GM23338 (cell line): ENCODE measurements at regions not wholly inside any gene's neighbourhood (a gene's known extent, or its start where the extent isn't known, plus 50 kb on each side); places are given as distances from the start of the nearest gene placed in this dataset.

ENCODE experiments used
- ATAC-seq: fragments of 200-7000 bp; cut with Tn5 transposase; 3 replicates; pipeline ENCODE4 v1.9.1; 2020
- DNase-seq: peaks from one replicate; pipeline ENCODE4 v3.0.0-alpha.2; 2015; ENCODE audit warnings: low spot score
- H2AFZ ChIP-seq: fragments of 200-600 bp; sonication (generic); 2 replicates; pipeline ENCODE4 v1.8.0; 2016; ENCODE audit warnings: antibody characterized with exemption, mild to moderate bottlenecking, moderate library complexity
- H3F3A ChIP-seq: fragments of 200-600 bp; sonication (generic); replicated peaks from 2 replicates; pipeline ENCODE4 v1.8.0; 2017; ENCODE audit warnings: antibody characterized with exemption, mixed run types, low read depth
- H3K27ac ChIP-seq: fragments of 200-600 bp; sonication (generic); 2 replicates; pipeline ENCODE4 v1.6.1; 2016; ENCODE audit warnings: low read depth
- H3K27me3 ChIP-seq: fragments of 200-600 bp; sonication (generic); 2 replicates; pipeline ENCODE4 v1.8.0; 2016; ENCODE audit warnings: mild to moderate bottlenecking, mixed run types, moderate library complexity; ENCODE audit not compliant: insufficient read depth
- H3K36me3 ChIP-seq: fragments of 200-600 bp; sonication (generic); 2 replicates; pipeline ENCODE4 v1.8.0; 2016; ENCODE audit warnings: mild to moderate bottlenecking; ENCODE audit not compliant: insufficient read depth
- H3K4me1 ChIP-seq: fragments of 200-600 bp; sonication (generic); 2 replicates; pipeline ENCODE4 v1.8.0; 2016; ENCODE audit warnings: mild to moderate bottlenecking, moderate library complexity; ENCODE audit not compliant: insufficient read depth
- H3K4me2 ChIP-seq: fragments of 200-600 bp; sonication (generic); 2 replicates; pipeline ENCODE4 v1.7.1; 2017; ENCODE audit warnings: mixed run types
- H3K4me3 ChIP-seq: fragments of 200-600 bp; sonication (generic); 2 replicates; pipeline ENCODE4 v1.6.1; 2016; ENCODE audit warnings: mixed run types
- H3K79me2 ChIP-seq: fragments of 200-600 bp; sonication (generic); replicated peaks from 2 replicates; pipeline ENCODE4 v1.8.0; 2017; ENCODE audit warnings: mild to moderate bottlenecking; ENCODE audit not compliant: insufficient read depth
- H3K9me2 ChIP-seq: fragments of 200-600 bp; sonication (generic); 2 replicates; pipeline ENCODE4 v1.8.0; 2017; ENCODE audit not compliant: insufficient read depth
- H4K20me1 ChIP-seq: fragments of 200-600 bp; sonication (generic); replicated peaks from 2 replicates; pipeline ENCODE4 v1.8.0; 2017; ENCODE audit warnings: mild to moderate bottlenecking; ENCODE audit not compliant: insufficient read depth
- H3K27ac Mint-ChIP-seq: 2 replicates; pipeline ENCODE4 v1.8.0; 2020; ENCODE audit warnings: inconsistent platforms, mild to moderate bottlenecking, moderate library complexity, mixed read lengths
- H3K27me3 Mint-ChIP-seq: 3 replicates; pipeline ENCODE4 v1.8.0; 2022; ENCODE audit warnings: low read depth, mild to moderate bottlenecking, moderate library complexity, mixed read lengths, inconsistent platforms; ENCODE audit not compliant: insufficient read depth, poor library complexity
- H3K36me3 Mint-ChIP-seq: 3 replicates; pipeline ENCODE4 v1.8.0; 2021; ENCODE audit warnings: low read depth, mild to moderate bottlenecking, inconsistent platforms, moderate library complexity, mixed read lengths
- H3K4me1 Mint-ChIP-seq: 3 replicates; pipeline ENCODE4 v1.8.0; 2020; ENCODE audit warnings: mild to moderate bottlenecking, inconsistent platforms, mixed read lengths
- H3K4me3 Mint-ChIP-seq: 3 replicates; pipeline ENCODE4 v1.8.0; 2021; ENCODE audit warnings: moderate library complexity, mild to moderate bottlenecking, inconsistent platforms, mixed read lengths
- H3K9me3 Mint-ChIP-seq: 3 replicates; pipeline ENCODE4 v1.8.0; 2020; ENCODE audit warnings: moderate library complexity, mild to moderate bottlenecking, inconsistent platforms, mixed read lengths
- CREB1 ChIP-seq: fragments of 250-450 bp; sonication (Bioruptor Pico); IDR thresholded peaks from 2 replicates; pipeline ENCODE4 v1.5.0; 2020; ENCODE audit warnings: low read depth, mild to moderate bottlenecking, moderate library complexity
- ETS1 ChIP-seq: IDR thresholded peaks from 2 replicates; pipeline ENCODE4 v1.6.1; 2016; ENCODE audit warnings: antibody characterized with exemption
- EZH2 ChIP-seq: fragments of 200-600 bp; sonication (generic); IDR thresholded peaks from one replicate; pipeline ENCODE4 v1.8.0; 2017; ENCODE audit warnings: antibody characterized with exemption, mild to moderate bottlenecking, low read depth; ENCODE audit not compliant: unreplicated experiment
- EZH2phosphoT487 ChIP-seq: fragments of 200-600 bp; sonication (generic); IDR thresholded peaks from one replicate; pipeline ENCODE4 v1.8.1; 2018; ENCODE audit warnings: antibody characterized with exemption; ENCODE audit not compliant: unreplicated experiment
- JUNB ChIP-seq: IDR thresholded peaks from one replicate; pipeline ENCODE4 v1.6.1; 2016; ENCODE audit warnings: antibody characterized with exemption; ENCODE audit not compliant: unreplicated experiment
- NANOG ChIP-seq: IDR thresholded peaks from 2 replicates; pipeline ENCODE4 v1.6.1; 2016; ENCODE audit warnings: antibody characterized with exemption, borderline replicate concordance
- POLR2AphosphoS5 ChIP-seq: IDR thresholded peaks from 2 replicates; pipeline ENCODE4 v1.6.1; 2016; ENCODE audit warnings: antibody characterized with exemption, low read depth
- REST ChIP-seq: IDR thresholded peaks from one replicate; pipeline ENCODE4 v1.6.1; 2018; ENCODE audit warnings: antibody characterized with exemption; ENCODE audit not compliant: unreplicated experiment
- STAT1 ChIP-seq: IDR thresholded peaks from one replicate; pipeline ENCODE4 v1.6.1; 2016; ENCODE audit warnings: antibody characterized with exemption; ENCODE audit not compliant: unreplicated experiment
- ZNF114 ChIP-seq: fragments of 250-450 bp; sonication (Bioruptor Pico); IDR thresholded peaks from 2 replicates; pipeline ENCODE4 v1.5.0; 2020; ENCODE audit warnings: mild to moderate bottlenecking, moderate library complexity
- ZNF331 ChIP-seq: fragments of 250-450 bp; sonication (Bioruptor Pico); IDR thresholded peaks from 2 replicates; pipeline ENCODE4 v1.5.0; 2020; ENCODE audit warnings: low read depth, mild to moderate bottlenecking, moderate library complexity
- TF ChIP-seq, protein P1 (sequence below), 2 experiments: fragments of 200-600 bp in 1 of 2; sonication (generic) in 1 of 2; conservative IDR thresholded peaks; 2 replicates each; pipeline versions ENCODE4 v1.5.1 to v1.6.1; 2016 to 2017; ENCODE audit warnings: antibody characterized with exemption in 2 of 2, low read depth in 2 of 2, mild to moderate bottlenecking in 2 of 2, moderate library complexity in 1 of 2
- TF ChIP-seq, protein P2 (sequence below): fragments of 250-450 bp; sonication (Bioruptor Pico); IDR thresholded peaks from 2 replicates; pipeline ENCODE4 v1.5.0; 2020; ENCODE audit warnings: mild to moderate bottlenecking, moderate library complexity

DNA sequence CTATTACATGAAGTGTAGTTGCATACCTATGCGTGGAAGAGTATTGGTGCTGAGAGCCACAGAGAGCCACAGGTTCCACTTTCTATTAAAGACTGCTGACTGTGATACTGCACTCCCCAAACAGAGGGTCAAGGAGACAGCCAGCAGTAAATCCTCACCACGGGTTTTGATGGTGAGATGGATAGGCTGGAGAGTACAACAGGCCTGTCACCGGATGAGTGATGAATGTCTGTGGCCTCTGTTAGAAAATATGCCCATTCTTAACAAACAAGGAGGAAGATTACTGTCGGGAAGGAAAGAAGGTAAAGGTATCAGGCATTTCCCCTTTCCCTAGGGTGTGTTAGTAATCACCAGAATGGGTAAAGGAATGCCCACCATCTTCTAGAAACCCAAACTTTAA lies 286.5 kb downstream of the ALDH8A1 start:
- H3K27me3 Mint-ChIP-seq = no peaks in the 10 kb centered on the region
- no peaks in the 10 kb centered on the region for H4K20me1 ChIP-seq
- no peaks in the 10 kb centered on the region for H3K9me3 Mint-ChIP-seq
- H3K4me3 ChIP-seq = no peak overlapping the region
- H3K4me1 Mint-ChIP-seq = peaks cover 7% of the 10 kb centered on the region; the same call in 2 of the 3 replicates
- no peaks in the 10 kb centered on the region for H3K36me3 Mint-ChIP-seq
- no peaks in the 10 kb centered on the region for H3K36me3 ChIP-seq
- H3K27me3 ChIP-seq = no peaks in the 10 kb centered on the region
- H3K9me2 ChIP-seq = no peaks in the 10 kb centered on the region
- H3K27ac Mint-ChIP-seq = no peak overlapping the region
- H3K4me3 Mint-ChIP-seq = no peak overlapping the region
- ATAC-seq (no peak), DNase-seq (no peak)
- H3K27ac ChIP-seq = no peak overlapping the region
- TF ChIP-seq EZH2 (no peak), ZNF331 (CRISPR knock-in tag) (no peak), EZH2phosphoT487 (no peak), JUNB (no peak), CREB1 (CRISPR knock-in tag) (no peak), ETS1 (no peak), STAT1 (no peak), REST (no peak), POLR2AphosphoS5 (no peak), NANOG (no peak), ZNF114 (CRISPR knock-in tag) (no peak)
- TF ChIP-seq, protein P1, sequence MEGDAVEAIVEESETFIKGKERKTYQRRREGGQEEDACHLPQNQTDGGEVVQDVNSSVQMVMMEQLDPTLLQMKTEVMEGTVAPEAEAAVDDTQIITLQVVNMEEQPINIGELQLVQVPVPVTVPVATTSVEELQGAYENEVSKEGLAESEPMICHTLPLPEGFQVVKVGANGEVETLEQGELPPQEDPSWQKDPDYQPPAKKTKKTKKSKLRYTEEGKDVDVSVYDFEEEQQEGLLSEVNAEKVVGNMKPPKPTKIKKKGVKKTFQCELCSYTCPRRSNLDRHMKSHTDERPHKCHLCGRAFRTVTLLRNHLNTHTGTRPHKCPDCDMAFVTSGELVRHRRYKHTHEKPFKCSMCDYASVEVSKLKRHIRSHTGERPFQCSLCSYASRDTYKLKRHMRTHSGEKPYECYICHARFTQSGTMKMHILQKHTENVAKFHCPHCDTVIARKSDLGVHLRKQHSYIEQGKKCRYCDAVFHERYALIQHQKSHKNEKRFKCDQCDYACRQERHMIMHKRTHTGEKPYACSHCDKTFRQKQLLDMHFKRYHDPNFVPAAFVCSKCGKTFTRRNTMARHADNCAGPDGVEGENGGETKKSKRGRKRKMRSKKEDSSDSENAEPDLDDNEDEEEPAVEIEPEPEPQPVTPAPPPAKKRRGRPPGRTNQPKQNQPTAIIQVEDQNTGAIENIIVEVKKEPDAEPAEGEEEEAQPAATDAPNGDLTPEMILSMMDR (conservative IDR thresholded peaks at IDR 0.05; ENCODE audit: low read depth in 2 of 2) = no peak
- TF ChIP-seq, protein P2, sequence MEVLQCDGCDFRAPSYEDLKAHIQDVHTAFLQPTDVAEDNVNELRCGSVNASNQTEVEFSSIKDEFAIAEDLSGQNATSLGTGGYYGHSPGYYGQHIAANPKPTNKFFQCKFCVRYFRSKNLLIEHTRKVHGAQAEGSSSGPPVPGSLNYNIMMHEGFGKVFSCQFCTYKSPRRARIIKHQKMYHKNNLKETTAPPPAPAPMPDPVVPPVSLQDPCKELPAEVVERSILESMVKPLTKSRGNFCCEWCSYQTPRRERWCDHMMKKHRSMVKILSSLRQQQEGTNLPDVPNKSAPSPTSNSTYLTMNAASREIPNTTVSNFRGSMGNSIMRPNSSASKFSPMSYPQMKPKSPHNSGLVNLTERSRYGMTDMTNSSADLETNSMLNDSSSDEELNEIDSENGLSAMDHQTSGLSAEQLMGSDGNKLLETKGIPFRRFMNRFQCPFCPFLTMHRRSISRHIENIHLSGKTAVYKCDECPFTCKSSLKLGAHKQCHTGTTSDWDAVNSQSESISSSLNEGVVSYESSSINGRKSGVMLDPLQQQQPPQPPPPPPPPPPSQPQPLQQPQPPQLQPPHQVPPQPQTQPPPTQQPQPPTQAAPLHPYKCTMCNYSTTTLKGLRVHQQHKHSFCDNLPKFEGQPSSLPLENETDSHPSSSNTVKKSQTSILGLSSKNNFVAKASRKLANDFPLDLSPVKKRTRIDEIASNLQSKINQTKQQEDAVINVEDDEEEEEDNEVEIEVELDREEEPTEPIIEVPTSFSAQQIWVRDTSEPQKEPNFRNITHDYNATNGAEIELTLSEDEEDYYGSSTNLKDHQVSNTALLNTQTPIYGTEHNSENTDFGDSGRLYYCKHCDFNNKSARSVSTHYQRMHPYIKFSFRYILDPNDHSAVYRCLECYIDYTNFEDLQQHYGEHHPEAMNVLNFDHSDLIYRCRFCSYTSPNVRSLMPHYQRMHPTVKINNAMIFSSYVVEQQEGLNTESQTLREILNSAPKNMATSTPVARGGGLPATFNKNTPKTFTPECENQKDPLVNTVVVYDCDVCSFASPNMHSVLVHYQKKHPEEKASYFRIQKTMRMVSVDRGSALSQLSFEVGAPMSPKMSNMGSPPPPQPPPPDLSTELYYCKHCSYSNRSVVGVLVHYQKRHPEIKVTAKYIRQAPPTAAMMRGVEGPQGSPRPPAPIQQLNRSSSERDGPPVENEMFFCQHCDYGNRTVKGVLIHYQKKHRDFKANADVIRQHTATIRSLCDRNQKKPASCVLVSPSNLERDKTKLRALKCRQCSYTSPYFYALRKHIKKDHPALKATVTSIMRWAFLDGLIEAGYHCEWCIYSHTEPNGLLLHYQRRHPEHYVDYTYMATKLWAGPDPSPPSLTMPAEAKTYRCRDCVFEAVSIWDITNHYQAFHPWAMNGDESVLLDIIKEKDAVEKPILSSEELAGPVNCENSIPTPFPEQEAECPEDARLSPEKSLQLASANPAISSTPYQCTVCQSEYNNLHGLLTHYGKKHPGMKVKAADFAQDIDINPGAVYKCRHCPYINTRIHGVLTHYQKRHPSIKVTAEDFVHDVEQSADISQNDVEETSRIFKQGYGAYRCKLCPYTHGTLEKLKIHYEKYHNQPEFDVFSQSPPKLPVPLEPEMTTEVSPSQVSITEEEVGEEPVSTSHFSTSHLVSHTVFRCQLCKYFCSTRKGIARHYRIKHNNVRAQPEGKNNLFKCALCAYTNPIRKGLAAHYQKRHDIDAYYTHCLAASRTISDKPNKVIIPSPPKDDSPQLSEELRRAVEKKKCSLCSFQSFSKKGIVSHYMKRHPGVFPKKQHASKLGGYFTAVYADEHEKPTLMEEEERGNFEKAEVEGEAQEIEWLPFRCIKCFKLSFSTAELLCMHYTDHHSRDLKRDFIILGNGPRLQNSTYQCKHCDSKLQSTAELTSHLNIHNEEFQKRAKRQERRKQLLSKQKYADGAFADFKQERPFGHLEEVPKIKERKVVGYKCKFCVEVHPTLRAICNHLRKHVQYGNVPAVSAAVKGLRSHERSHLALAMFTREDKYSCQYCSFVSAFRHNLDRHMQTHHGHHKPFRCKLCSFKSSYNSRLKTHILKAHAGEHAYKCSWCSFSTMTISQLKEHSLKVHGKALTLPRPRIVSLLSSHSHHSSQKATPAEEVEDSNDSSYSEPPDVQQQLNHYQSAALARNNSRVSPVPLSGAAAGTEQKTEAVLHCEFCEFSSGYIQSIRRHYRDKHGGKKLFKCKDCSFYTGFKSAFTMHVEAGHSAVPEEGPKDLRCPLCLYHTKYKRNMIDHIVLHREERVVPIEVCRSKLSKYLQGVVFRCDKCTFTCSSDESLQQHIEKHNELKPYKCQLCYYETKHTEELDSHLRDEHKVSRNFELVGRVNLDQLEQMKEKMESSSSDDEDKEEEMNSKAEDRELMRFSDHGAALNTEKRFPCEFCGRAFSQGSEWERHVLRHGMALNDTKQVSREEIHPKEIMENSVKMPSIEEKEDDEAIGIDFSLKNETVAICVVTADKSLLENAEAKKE (CRISPR knock-in tag) = no peak
- H3K4me1 ChIP-seq = peaks cover 5% of the 10 kb centered on the region; the same call in 1 of the 2 replicates
- no peak overlapping the region for H3K4me2 ChIP-seq
- no peaks in the 10 kb centered on the region for H3K79me2 ChIP-seq
- H3F3A ChIP-seq = no peaks in the 10 kb centered on the region
- H2AFZ ChIP-seq = no peak overlapping the region
